ENCODE measurements at regions not wholly inside any gene's neighbourhood (a gene's known extent, or its start where the extent isn't known, plus 50 kb on each side); places are given as distances from the start of the nearest gene placed in this dataset.
"Not testable (repeated sequence)": the region's sequence is repeated elsewhere in the genome, so short reads cannot be mapped to it uniquely, and the experiment has no call there.

DNA sequence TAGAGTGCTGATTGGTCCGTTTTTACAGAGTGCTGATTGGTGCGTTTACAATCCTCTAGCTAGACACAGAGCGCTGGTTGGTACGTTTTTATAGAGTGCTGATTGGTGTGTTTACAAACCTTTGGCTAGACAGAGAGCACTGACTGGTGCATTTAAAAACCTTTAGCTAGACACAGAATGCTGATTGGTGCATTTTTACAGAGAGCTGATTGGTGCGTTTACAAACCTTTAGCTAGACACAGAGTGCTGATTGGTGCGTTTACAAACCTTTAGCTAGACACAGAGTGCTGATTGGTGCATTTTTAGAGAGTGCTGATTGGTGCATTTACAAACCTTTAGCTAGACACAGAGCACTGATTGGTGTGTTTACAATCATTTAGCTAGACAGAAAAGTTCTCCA lies 1430.9 kb upstream of the B3GALT2 start:
- not testable (repeated sequence) for TF ChIP-seq SRF (IDR thresholded peaks at IDR 0.05; ENCODE audit: low read depth); EZH2 (IDR thresholded peaks at IDR 0.05); SIN3A (IDR thresholded peaks at IDR 0.05; ENCODE audit: low read depth); POLR2AphosphoS5 (IDR thresholded peaks at IDR 0.05; ENCODE audit: low read depth, low read length); CEBPB (IDR thresholded peaks at IDR 0.05; ENCODE audit: low read depth)
- TF ChIP-seq, protein P1, sequence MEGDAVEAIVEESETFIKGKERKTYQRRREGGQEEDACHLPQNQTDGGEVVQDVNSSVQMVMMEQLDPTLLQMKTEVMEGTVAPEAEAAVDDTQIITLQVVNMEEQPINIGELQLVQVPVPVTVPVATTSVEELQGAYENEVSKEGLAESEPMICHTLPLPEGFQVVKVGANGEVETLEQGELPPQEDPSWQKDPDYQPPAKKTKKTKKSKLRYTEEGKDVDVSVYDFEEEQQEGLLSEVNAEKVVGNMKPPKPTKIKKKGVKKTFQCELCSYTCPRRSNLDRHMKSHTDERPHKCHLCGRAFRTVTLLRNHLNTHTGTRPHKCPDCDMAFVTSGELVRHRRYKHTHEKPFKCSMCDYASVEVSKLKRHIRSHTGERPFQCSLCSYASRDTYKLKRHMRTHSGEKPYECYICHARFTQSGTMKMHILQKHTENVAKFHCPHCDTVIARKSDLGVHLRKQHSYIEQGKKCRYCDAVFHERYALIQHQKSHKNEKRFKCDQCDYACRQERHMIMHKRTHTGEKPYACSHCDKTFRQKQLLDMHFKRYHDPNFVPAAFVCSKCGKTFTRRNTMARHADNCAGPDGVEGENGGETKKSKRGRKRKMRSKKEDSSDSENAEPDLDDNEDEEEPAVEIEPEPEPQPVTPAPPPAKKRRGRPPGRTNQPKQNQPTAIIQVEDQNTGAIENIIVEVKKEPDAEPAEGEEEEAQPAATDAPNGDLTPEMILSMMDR (IDR thresholded peaks at IDR 0.05 in 2 of 3, conservative IDR thresholded peaks at IDR 0.05 in 1 of 3; ENCODE audit: borderline replicate concordance in 1 of 3, insufficient read depth in 1 of 3, low read depth in 2 of 3, low read length in 2 of 3), result not testable (repeated sequence)
- TF ChIP-seq, protein P2, sequence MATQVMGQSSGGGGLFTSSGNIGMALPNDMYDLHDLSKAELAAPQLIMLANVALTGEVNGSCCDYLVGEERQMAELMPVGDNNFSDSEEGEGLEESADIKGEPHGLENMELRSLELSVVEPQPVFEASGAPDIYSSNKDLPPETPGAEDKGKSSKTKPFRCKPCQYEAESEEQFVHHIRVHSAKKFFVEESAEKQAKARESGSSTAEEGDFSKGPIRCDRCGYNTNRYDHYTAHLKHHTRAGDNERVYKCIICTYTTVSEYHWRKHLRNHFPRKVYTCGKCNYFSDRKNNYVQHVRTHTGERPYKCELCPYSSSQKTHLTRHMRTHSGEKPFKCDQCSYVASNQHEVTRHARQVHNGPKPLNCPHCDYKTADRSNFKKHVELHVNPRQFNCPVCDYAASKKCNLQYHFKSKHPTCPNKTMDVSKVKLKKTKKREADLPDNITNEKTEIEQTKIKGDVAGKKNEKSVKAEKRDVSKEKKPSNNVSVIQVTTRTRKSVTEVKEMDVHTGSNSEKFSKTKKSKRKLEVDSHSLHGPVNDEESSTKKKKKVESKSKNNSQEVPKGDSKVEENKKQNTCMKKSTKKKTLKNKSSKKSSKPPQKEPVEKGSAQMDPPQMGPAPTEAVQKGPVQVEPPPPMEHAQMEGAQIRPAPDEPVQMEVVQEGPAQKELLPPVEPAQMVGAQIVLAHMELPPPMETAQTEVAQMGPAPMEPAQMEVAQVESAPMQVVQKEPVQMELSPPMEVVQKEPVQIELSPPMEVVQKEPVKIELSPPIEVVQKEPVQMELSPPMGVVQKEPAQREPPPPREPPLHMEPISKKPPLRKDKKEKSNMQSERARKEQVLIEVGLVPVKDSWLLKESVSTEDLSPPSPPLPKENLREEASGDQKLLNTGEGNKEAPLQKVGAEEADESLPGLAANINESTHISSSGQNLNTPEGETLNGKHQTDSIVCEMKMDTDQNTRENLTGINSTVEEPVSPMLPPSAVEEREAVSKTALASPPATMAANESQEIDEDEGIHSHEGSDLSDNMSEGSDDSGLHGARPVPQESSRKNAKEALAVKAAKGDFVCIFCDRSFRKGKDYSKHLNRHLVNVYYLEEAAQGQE (IDR thresholded peaks at IDR 0.05; ENCODE audit: low read depth), result not testable (repeated sequence)

All from HCT116 (cell line).